ENCODE measurements at regions not wholly inside any gene's neighbourhood (a gene's known extent, or its start where the extent isn't known, plus 50 kb on each side); places are given as distances from the start of the nearest gene placed in this dataset.

DNA sequence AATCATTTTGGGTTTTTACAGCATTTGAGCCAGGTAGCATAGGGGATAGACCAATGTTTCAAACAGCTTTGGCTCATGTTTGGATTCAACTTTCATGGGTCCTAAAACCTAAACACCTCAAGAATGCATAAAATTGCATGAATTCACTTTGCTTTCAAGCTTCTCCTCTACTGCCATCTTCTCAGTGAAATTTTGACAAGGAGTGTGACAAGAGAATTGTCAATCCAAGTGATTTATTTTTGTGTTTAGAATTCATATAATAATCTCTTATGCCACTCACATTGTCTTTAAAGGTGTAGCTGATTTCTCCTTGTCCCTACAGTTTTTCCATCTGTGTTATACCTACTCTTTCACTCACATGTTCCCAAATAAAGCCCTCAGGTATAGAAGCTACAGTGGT lies 264.8 kb upstream of the RND3 start:
- no peaks in the 10 kb centered on the region for H3K27me3 ChIP-seq
- FAIRE-seq, result no peak
- no peak for TF ChIP-seq CTCF (IDR thresholded peaks at IDR 0.05)
- no peaks in the 10 kb centered on the region for H3K4me1 ChIP-seq
- H3K27ac ChIP-seq, result no peak overlapping the region
- no peak for ATAC-seq
- DNase-seq, result no peak
- H3K9me3 ChIP-seq, result no peaks in the 10 kb centered on the region
- intact Hi-C loops (cut with DNase I), result no loop called here
- H3K36me3 ChIP-seq, result no peaks in the 10 kb centered on the region
- no peak overlapping the region for H3K4me3 ChIP-seq

DNA sequence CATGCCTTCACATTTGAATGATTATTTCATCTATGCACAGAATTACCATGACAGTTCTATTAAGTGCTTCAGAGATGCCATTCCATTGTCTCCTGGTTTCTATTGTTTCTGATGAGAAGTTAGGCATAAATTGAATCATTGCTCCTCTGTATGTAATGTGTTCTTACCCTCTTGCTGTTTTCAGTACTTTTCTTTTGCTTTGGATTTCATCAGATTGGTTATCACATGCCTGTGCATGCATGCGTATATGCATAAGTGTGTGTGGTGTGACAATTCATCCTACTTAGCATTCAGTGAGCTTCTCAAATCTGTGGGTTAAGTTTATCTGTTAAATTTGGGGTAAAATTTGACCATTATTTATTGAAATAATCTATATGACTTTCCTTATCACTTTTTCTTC lies 263.3 kb upstream of the RND3 start:
- H3K4me1 ChIP-seq, result no peaks in the 10 kb centered on the region
- no peak for FAIRE-seq

DNA sequence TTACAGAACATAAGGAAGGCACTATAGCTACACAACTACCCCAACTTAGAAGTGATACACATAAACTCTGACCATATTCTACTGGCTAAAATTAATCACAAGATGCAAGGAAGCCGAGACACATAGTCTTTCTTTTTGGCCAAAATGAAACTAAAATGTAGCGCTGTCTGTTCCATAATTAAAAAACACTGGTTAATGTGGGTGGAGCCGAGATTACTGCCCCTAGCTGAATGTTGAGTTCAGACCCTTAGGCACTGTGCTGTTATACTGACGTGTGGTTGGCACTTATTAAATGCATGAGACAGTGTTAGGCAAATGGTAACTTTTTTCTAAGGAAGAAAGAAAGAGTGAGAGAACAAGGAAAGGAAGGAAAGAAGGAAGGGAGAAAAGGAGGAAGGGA lies 254.6 kb upstream of the RND3 start:
- 67 to 71% methylated on average over 4 of the region's 4 CpGs for WGBS, 2 donors
- Histone ChIP-seq H3K4me1 (no peaks in the 10 kb centered on the region), H3K27me3 (no peaks in the 10 kb centered on the region), H3K27ac (no peak overlapping the region), H3K36me3 (no peaks in the 10 kb centered on the region), H3K4me3 (no peak overlapping the region), H3K9me3 (no peaks in the 10 kb centered on the region)
- no peak for TF ChIP-seq CTCF (IDR thresholded peaks at IDR 0.05)
- intact Hi-C loops (cut with DNase I), result no loop called here
- FAIRE-seq (no peak), DNase-seq (no peak), ATAC-seq (no peak)

More for the DNA sequence above, 263.3 kb upstream of the RND3 start:
- no peak overlapping the region for H3K27ac ChIP-seq
- no peak for TF ChIP-seq CTCF (IDR thresholded peaks at IDR 0.05)
- WGBS, 2 donors, result 76 to 87% methylated on average over 1 of the region's 1 CpG
- DNase-seq, result no peak
- H3K36me3 ChIP-seq, result no peaks in the 10 kb centered on the region
- no peak for ATAC-seq
- H3K27me3 ChIP-seq, result no peaks in the 10 kb centered on the region
- no peak overlapping the region for H3K4me3 ChIP-seq
- no peaks in the 10 kb centered on the region for H3K9me3 ChIP-seq
- intact Hi-C loops (cut with DNase I), result no loop called here

- no peaks in the 10 kb centered on the region for H3K27me3 ChIP-seq
- no peaks in the 10 kb centered on the region for H3K9me3 ChIP-seq
- FAIRE-seq, result no peak
- TF ChIP-seq CTCF (IDR thresholded peaks at IDR 0.05), result no peak
- no peaks in the 10 kb centered on the region for H3K36me3 ChIP-seq
- 49 to 57% methylated on average over 5 of the region's 5 CpGs for WGBS, 2 donors
- H3K4me3 ChIP-seq, result no peak overlapping the region
- DNase-seq, result no peak
- intact Hi-C loops (cut with DNase I), result no loop called here
- ATAC-seq, result no peak
- H3K4me1 ChIP-seq, result no peaks in the 10 kb centered on the region
- no peak overlapping the region for H3K27ac ChIP-seq
Observed at GRCh38 chr2:150735894-150736498, 248.5 kb upstream of the RND3 start.

GRCh38 chr2:150733051-150733618 lies 245.7 kb upstream of the RND3 start:
- Histone ChIP-seq H3K4me1 (no peaks in the 10 kb centered on the region), H3K27me3 (no peaks in the 10 kb centered on the region), H3K36me3 (no peaks in the 10 kb centered on the region), H3K27ac (no peak overlapping the region), H3K4me3 (no peak overlapping the region), H3K9me3 (no peaks in the 10 kb centered on the region)
- no peak for TF ChIP-seq CTCF (IDR thresholded peaks at IDR 0.05)
- ATAC-seq (no peak), FAIRE-seq (no peak), DNase-seq (no peak)
- WGBS, 2 donors, result 54 to 57% methylated on average over 4 of the region's 4 CpGs
- intact Hi-C loops (cut with DNase I), result no loop called here
